H1 (cell line): ENCODE measurements at regions not wholly inside any gene's neighbourhood (a gene's known extent, or its start where the extent isn't known, plus 50 kb on each side); places are given as distances from the start of the nearest gene placed in this dataset.

ENCODE experiments used
- MAFK ChIP-seq: IDR thresholded peaks from 2 replicates; pipeline ENCODE4 v1.6.1; 2012; ENCODE audit warnings: low read depth, mild to moderate bottlenecking, improper control_type of control experiment, low read length

- no peak for TF ChIP-seq MAFK
Observed at GRCh38 chr20:7108929-7109328, 341.4 kb downstream of the BMP2 start (continued).
